ENCODE measurements at regions not wholly inside any gene's neighbourhood (a gene's known extent, or its start where the extent isn't known, plus 50 kb on each side); places are given as distances from the start of the nearest gene placed in this dataset.

DNA sequence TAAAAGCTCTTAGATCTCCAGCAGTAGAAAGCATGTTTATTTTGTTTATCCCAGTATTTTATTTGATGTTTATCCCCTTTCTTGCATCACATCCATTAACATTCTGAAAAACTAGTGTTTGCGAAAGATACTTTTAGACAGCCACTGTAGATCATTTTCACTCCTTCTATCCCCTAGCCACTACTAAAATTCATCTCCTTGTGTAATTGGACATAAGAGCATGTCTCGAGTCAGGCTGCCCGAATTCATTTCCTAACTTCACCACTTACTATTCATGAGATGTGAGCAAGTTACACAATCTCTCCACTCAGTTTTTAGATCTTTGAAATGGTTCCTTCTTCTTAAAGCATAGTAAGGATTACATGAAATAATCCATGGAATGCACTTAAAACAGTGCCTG, 514.0 kb downstream of the KLF5 start:
- TF ChIP-seq, protein P1, sequence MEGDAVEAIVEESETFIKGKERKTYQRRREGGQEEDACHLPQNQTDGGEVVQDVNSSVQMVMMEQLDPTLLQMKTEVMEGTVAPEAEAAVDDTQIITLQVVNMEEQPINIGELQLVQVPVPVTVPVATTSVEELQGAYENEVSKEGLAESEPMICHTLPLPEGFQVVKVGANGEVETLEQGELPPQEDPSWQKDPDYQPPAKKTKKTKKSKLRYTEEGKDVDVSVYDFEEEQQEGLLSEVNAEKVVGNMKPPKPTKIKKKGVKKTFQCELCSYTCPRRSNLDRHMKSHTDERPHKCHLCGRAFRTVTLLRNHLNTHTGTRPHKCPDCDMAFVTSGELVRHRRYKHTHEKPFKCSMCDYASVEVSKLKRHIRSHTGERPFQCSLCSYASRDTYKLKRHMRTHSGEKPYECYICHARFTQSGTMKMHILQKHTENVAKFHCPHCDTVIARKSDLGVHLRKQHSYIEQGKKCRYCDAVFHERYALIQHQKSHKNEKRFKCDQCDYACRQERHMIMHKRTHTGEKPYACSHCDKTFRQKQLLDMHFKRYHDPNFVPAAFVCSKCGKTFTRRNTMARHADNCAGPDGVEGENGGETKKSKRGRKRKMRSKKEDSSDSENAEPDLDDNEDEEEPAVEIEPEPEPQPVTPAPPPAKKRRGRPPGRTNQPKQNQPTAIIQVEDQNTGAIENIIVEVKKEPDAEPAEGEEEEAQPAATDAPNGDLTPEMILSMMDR (IDR thresholded peaks at IDR 0.05; ENCODE audit: insufficient read depth, low read depth, low read length, missing control alignments), result no peak
- H3K4me3 ChIP-seq (ENCODE audit: low read depth, low read length), result no peak overlapping the region
- no peak for DNase-seq (ENCODE audit: low read depth)

DNA sequence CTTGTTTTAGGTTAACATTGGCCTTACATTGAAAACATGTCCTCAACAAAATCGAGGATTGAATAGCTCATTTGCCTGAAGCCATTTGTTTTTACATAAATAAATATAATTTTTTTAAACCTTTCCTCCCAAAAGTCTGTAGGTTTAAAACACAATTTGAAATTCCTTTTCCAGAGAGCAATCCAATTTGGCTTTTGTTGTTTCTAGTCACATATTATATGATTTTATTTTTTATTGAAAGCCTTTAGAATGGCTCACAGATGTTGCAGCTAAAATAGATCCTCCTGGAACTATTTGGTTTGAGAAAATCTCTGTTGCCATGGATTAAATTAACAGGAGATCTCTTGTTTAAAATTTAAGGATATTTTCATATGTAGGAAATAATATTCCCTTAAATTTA, 512.6 kb downstream of the KLF5 start:
- TF ChIP-seq, protein P1 (IDR thresholded peaks at IDR 0.05; ENCODE audit: insufficient read depth, low read depth, low read length, missing control alignments), result no peak
- no peak for DNase-seq (ENCODE audit: low read depth)
- no peak overlapping the region for H3K4me3 ChIP-seq (ENCODE audit: low read depth, low read length)

DNA sequence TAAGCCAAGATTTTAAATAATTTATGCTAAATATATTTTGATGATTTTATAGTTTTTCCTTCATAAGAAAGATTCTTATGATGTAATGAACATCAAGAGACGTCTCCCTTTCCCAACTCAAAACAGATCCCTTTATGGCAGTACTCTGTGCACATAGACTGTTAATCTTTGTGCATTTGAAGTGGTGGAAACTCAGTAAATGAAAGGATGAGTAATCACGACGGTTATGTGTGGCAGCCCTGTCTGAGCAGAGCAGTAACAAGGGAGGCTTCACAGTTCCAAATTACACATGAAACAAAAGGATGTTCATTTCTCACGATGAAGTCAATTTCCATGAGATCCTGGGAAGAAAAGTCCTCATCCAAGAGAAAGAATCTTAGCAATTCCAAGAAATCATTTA, 498.1 kb downstream of the KLF5 start:
- H3K4me3 ChIP-seq (ENCODE audit: low read depth, low read length), result no peak overlapping the region
- TF ChIP-seq, protein P1 (IDR thresholded peaks at IDR 0.05; ENCODE audit: insufficient read depth, low read depth, low read length, missing control alignments), result no peak
- DNase-seq (ENCODE audit: low read depth), result no peak

DNA sequence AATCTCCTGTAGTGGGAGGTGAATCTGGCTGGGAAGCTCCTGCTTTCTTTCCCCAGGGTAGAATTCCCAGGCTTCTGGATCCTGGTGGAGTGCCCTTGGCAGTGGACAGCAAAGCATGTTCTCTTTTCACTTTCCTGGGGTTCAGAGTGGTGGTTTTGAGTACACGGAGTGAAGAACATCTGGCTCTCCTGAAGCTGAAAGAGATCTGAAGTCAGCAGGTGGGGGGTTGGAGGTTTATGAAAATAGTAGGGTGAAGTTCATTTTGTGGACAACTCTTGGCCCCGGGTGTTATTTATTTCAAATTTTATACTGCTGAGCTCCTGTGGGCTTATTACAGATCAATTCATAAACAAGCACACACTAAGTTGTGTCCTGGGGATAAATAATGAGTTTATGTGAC, 497.3 kb downstream of the KLF5 start:
- no peak overlapping the region for H3K4me3 ChIP-seq (ENCODE audit: low read depth, low read length)

DNA sequence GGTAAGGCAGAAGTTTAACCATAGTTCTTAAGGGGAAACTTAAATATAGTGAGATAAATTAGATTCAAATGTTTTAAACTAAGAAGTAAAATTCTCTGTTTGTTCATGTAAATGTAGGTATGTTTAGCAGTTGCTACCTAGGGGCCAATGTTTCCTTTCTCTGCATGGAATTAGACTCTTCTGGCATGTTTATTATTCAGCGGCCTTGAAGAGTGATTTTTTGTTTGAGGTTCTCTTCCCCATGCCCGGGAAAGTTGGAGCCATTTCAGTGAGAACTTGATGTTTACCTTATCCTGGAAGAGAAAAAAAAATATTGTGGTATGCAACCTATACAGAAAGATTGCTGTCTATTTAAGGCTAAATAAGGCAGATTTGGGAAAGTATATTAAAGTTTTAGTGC, 492.9 kb downstream of the KLF5 start:
- DNase-seq (ENCODE audit: low read depth), result no peak
- TF ChIP-seq, protein P1 (IDR thresholded peaks at IDR 0.05; ENCODE audit: insufficient read depth, low read depth, low read length, missing control alignments), result no peak

More for the DNA sequence above, 497.3 kb downstream of the KLF5 start:
- no peak for DNase-seq (ENCODE audit: low read depth)
- TF ChIP-seq, protein P1 (IDR thresholded peaks at IDR 0.05; ENCODE audit: insufficient read depth, low read depth, low read length, missing control alignments), result no peak

DNA sequence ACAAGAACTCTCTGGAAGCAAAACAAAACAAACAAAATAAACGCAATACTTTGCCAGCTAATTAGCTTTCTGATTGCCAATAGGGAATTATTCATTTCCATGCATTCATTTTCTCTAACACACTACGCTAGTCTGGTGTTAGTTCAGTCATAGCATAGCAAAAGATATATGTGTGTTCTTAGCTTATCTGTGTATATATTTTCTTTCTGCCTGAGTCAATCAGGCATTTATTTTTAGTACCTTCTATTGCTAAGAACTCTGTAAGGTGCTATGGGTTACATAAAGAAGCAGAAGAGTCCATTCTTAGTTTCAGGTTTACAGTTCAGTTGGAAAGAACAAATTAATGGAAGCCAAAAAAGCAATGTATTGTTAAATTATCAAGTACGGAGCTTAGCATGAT, 490.9 kb downstream of the KLF5 start:
- H3K4me3 ChIP-seq (ENCODE audit: low read depth, low read length), result no peak overlapping the region
- TF ChIP-seq, protein P1 (IDR thresholded peaks at IDR 0.05; ENCODE audit: insufficient read depth, low read depth, low read length, missing control alignments), result no peak
- DNase-seq (ENCODE audit: low read depth), result no peak

More for the DNA sequence above, 492.9 kb downstream of the KLF5 start:
- H3K4me3 ChIP-seq (ENCODE audit: low read depth, low read length), result no peak overlapping the region

DNA sequence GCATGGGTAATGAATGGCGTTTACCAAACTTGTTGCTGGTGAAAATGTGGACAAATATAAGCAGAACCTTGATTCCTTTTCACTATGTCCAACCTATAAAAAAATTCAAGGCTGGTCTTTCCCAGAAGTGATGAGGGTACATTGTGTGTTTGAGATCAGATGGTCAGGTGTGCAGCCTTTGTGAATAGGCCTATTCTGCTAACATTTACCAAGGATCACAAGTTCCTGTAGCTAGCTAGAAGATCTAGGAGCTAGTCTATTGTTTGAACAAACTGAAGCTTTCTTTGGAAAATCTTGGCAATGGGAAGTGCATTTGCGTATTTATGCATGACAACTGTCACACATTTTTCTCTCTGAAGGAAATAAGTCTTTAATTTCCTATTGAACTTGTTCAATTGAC, 489.6 kb downstream of the KLF5 start:
- no peak for DNase-seq (ENCODE audit: low read depth)
- H3K4me3 ChIP-seq (ENCODE audit: low read depth, low read length), result no peak overlapping the region
- TF ChIP-seq, protein P1 (IDR thresholded peaks at IDR 0.05; ENCODE audit: insufficient read depth, low read depth, low read length, missing control alignments), result no peak

All from GM12865 (cell line).